ENCODE measurements at regions not wholly inside any gene's neighbourhood (a gene's known extent, or its start where the extent isn't known, plus 50 kb on each side); places are given as distances from the start of the nearest gene placed in this dataset.

GRCh38 chr4:53653484-53654053 lies 62.3 kb upstream of the LNX1 start:
- TF ChIP-seq, protein P1, sequence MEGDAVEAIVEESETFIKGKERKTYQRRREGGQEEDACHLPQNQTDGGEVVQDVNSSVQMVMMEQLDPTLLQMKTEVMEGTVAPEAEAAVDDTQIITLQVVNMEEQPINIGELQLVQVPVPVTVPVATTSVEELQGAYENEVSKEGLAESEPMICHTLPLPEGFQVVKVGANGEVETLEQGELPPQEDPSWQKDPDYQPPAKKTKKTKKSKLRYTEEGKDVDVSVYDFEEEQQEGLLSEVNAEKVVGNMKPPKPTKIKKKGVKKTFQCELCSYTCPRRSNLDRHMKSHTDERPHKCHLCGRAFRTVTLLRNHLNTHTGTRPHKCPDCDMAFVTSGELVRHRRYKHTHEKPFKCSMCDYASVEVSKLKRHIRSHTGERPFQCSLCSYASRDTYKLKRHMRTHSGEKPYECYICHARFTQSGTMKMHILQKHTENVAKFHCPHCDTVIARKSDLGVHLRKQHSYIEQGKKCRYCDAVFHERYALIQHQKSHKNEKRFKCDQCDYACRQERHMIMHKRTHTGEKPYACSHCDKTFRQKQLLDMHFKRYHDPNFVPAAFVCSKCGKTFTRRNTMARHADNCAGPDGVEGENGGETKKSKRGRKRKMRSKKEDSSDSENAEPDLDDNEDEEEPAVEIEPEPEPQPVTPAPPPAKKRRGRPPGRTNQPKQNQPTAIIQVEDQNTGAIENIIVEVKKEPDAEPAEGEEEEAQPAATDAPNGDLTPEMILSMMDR (IDR thresholded peaks at IDR 0.05; ENCODE audit: extremely low read depth, missing control alignments), result no peak
- DNase-seq (ENCODE audit: low spot score), result no peak

DNA sequence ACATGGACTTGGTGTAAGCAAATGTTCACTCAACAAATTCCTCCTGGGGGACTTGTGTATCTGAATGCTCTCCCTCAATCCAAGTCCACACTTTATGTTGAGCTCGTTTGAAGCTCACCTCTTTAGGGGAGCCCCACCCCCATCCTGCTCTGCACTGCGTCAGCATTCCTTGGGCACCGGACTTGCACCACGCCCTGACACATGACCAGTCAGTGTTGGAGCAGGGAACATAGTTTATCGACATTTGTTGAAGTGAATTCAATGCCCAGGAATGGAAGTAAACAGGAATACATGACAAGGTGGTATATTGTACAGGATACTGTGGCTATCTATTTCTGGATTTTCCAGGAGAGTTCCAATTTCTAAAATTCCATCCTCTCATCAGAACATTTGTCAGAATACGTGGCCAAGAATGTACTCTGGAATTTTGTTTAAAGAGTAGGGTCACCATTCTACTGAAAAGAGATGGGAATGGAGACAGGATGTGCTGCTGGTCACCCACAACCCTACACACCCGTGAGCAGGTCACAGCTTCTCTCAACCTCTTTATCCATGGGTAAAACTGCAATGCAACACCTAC lies 60.0 kb upstream of the LNX1 start:
- TF ChIP-seq, protein P1 (IDR thresholded peaks at IDR 0.05; ENCODE audit: extremely low read depth, missing control alignments), result no peak
- no peak for DNase-seq (ENCODE audit: low spot score)

GRCh38 chr4:53649357-53649756 lies 58.1 kb upstream of the LNX1 start:
- TF ChIP-seq, protein P1 (IDR thresholded peaks at IDR 0.05; ENCODE audit: extremely low read depth, missing control alignments), result no peak
- DNase-seq (ENCODE audit: low spot score), result no peak

- TF ChIP-seq, protein P1 (IDR thresholded peaks at IDR 0.05; ENCODE audit: extremely low read depth, missing control alignments), result no peak
- DNase-seq (ENCODE audit: low spot score), result no peak
Measured at GRCh38 chr4:53647547-53647946, 56.3 kb upstream of the LNX1 start.

DNA sequence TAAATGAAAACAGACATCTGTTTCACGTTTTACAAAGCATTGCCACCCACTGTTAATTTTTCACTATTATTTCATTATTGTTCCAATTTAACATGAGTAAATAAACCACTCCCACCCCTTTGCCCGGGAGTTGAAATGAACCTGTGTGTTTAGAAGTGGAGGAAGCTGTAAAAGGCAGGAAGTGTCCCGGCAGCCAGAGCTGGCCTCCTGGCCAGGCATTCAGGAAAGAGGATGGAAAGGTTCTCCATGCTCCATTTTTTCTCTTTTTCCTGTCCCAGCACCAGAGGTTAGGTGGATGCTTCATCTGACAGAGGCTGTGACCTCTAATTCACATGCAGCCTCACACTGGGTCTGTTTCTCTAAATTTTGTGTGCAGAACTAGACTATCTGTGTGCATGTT lies 55.5 kb upstream of the LNX1 start:
- TF ChIP-seq, protein P1 (IDR thresholded peaks at IDR 0.05; ENCODE audit: extremely low read depth, missing control alignments), result no peak
- no peak for DNase-seq (ENCODE audit: low spot score)

- TF ChIP-seq, protein P1 (IDR thresholded peaks at IDR 0.05; ENCODE audit: extremely low read depth, missing control alignments), result no peak
- DNase-seq (ENCODE audit: low spot score), result no peak
Measured at GRCh38 chr4:53645108-53645507, 53.8 kb upstream of the LNX1 start.

GRCh38 chr4:53644607-53645006 lies 53.3 kb upstream of the LNX1 start:
- TF ChIP-seq, protein P1 (IDR thresholded peaks at IDR 0.05; ENCODE audit: extremely low read depth, missing control alignments), result no peak
- DNase-seq (ENCODE audit: low spot score), result no peak

Data from GM20000 (cell line).